DOHH2 (cell line): ENCODE measurements at regions not wholly inside any gene's neighbourhood (a gene's known extent, or its start where the extent isn't known, plus 50 kb on each side); places are given as distances from the start of the nearest gene placed in this dataset.

Experiments
- H3F3A ChIP-seq: fragments of 200-600 bp; sonication (generic), shearing (Covaris generic); 2 replicates; pipeline ENCODE4 v1.6.0; 2016; ENCODE audit warnings: antibody characterized with exemption, mild to moderate bottlenecking; ENCODE audit not compliant: control insufficient read depth, insufficient read depth
- H3K27ac ChIP-seq: fragments of 200-600 bp; sonication (generic); 2 replicates; pipeline ENCODE4 v1.5.1; 2014; ENCODE audit warnings: low read depth, mild to moderate bottlenecking, low read length, moderate library complexity
- H3K27me3 ChIP-seq: fragments of 200-600 bp; sonication (generic); 2 replicates; pipeline ENCODE4 v1.6.1; 2014; ENCODE audit warnings: mild to moderate bottlenecking, low read length, mixed read lengths; ENCODE audit not compliant: control insufficient read depth
- H3K36me3 ChIP-seq: fragments of 200-600 bp; sonication (generic); 2 replicates; pipeline ENCODE4 v1.6.1; 2014; ENCODE audit warnings: mild to moderate bottlenecking, low read length, moderate library complexity, mixed read lengths; ENCODE audit not compliant: control insufficient read depth
- H3K4me1 ChIP-seq: fragments of 200-600 bp; sonication (generic); 2 replicates; pipeline ENCODE4 v1.6.1; 2014; ENCODE audit warnings: mild to moderate bottlenecking, low read length, mixed read lengths; ENCODE audit not compliant: control insufficient read depth
- H3K4me2 ChIP-seq: fragments of 200-600 bp; sonication (generic); 2 replicates; pipeline ENCODE4 v1.6.0; 2014; ENCODE audit warnings: mild to moderate bottlenecking, low read length, moderate library complexity
- H3K4me3 ChIP-seq: fragments of 200-600 bp; sonication (generic); 2 replicates; pipeline ENCODE4 v1.5.1; 2014; ENCODE audit warnings: mild to moderate bottlenecking, low read length, mixed read lengths
- H3K79me2 ChIP-seq: fragments of 200-600 bp; sonication (generic); 2 replicates; pipeline ENCODE4 v1.6.1; 2014; ENCODE audit warnings: mild to moderate bottlenecking, low read length, mixed read lengths; ENCODE audit not compliant: control insufficient read depth
- H3K9me2 ChIP-seq: fragments of 200-600 bp; sonication (generic); replicated peaks from 2 replicates; pipeline ENCODE4 v1.6.1; 2014; ENCODE audit warnings: mild to moderate bottlenecking, low read length, mixed read lengths; ENCODE audit not compliant: control insufficient read depth
- H3K9me3 ChIP-seq: fragments of 200-600 bp; sonication (generic); 2 replicates; pipeline ENCODE4 v1.6.1; 2014; ENCODE audit warnings: antibody characterized with exemption, low read length, mixed read lengths; ENCODE audit not compliant: control insufficient read depth, insufficient read depth
- H4K20me1 ChIP-seq: fragments of 200-600 bp; sonication (generic); 2 replicates; pipeline ENCODE4 v1.6.0; 2014; ENCODE audit warnings: low read depth, mild to moderate bottlenecking, antibody characterized with exemption, low read length, moderate library complexity; ENCODE audit not compliant: control insufficient read depth, insufficient read depth
- CTCF ChIP-seq: fragments of 200-600 bp; sonication (generic); IDR thresholded peaks from one replicate; pipeline ENCODE4 v1.5.1; 2014; ENCODE audit warnings: antibody characterized with exemption, mild to moderate bottlenecking, low read depth, low read length; ENCODE audit not compliant: poor library complexity, severe bottlenecking
- EZH2phosphoT487 ChIP-seq: fragments of 200-600 bp; sonication (generic); IDR thresholded peaks from 2 replicates; pipeline ENCODE4 v1.6.1; 2017; ENCODE audit warnings: borderline replicate concordance, mild to moderate bottlenecking, antibody characterized with exemption, low read length, moderate library complexity, mixed read lengths

DNA sequence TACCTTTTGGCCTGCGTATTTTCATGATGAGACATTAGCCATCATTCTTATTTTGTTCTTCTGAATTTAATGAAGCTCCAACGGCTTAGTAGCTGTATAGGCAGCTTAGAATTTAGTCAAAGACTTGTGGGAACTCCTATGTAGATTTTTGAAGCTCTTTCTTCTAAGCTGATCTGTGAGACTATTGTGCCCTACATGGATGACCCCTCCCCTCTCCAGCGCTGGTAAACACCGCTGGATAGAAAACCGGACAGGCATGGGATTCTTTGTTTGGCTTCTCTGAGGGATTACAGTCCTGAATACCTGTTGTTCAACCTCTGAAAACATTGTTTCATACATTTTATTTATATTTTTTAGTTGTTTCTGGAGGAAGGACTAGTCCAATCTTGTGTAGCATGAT lies 1353.4 kb downstream of the GRIK2 start:
- Histone ChIP-seq H3K36me3 (no peaks in the 10 kb centered on the region), H3K79me2 (no peaks in the 10 kb centered on the region), H4K20me1 (no peaks in the 10 kb centered on the region), H3K27ac (no peak overlapping the region), H3K4me3 (no peak overlapping the region), H3K9me3 (no peaks in the 10 kb centered on the region), H3K4me1 (no peaks in the 10 kb centered on the region), H3K9me2 (no peaks in the 10 kb centered on the region), H3K4me2 (no peak overlapping the region), H3F3A (no peaks in the 10 kb centered on the region), H3K27me3 (no peaks in the 10 kb centered on the region)
- no peak for TF ChIP-seq EZH2phosphoT487
- no peak for TF ChIP-seq CTCF

- Histone ChIP-seq H3K4me3 (no peak overlapping the region), H4K20me1 (no peaks in the 10 kb centered on the region), H3K27me3 (no peaks in the 10 kb centered on the region), H3F3A (no peaks in the 10 kb centered on the region), H3K79me2 (no peaks in the 10 kb centered on the region), H3K9me3 (no peaks in the 10 kb centered on the region), H3K4me2 (no peak overlapping the region), H3K27ac (no peak overlapping the region), H3K4me1 (no peaks in the 10 kb centered on the region), H3K9me2 (no peaks in the 10 kb centered on the region), H3K36me3 (no peaks in the 10 kb centered on the region)
- TF ChIP-seq CTCF (no peak), EZH2phosphoT487 (no peak)
Measured at GRCh38 chr6:102742754-102743356, 1349.3 kb downstream of the GRIK2 start.

DNA sequence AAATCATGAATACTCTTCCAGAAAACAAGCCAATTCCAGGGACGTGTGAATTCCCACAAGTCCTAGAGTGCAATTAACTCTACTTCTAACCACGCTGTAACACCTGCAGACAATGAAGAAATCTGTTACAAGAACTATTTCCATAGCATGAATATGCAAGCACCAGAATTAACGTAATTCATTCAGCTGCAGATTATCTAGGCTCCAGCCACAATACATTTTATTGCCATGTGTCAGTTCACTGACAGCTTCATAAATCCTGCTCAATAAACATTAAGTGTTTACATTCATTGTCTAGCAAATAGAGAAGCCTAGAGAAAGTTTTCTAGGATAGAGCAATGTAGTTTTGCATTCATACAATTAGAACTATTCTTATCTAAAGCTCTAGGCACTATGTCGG lies 1348.5 kb downstream of the GRIK2 start:
- Histone ChIP-seq H3K9me2 (no peaks in the 10 kb centered on the region), H3F3A (no peaks in the 10 kb centered on the region), H3K27ac (no peak overlapping the region), H3K9me3 (no peaks in the 10 kb centered on the region), H4K20me1 (no peaks in the 10 kb centered on the region), H3K4me3 (no peak overlapping the region), H3K79me2 (no peaks in the 10 kb centered on the region), H3K4me1 (no peaks in the 10 kb centered on the region), H3K4me2 (no peak overlapping the region), H3K27me3 (no peaks in the 10 kb centered on the region), H3K36me3 (no peaks in the 10 kb centered on the region)
- TF ChIP-seq EZH2phosphoT487 (no peak), CTCF (no peak)
